Adrenal gland (tissue), 5 donors: ENCODE measurements at regions not wholly inside any gene's neighbourhood (a gene's known extent, or its start where the extent isn't known, plus 50 kb on each side); places are given as distances from the start of the nearest gene placed in this dataset.

Source experiments
- CTCF ChIP-seq, 6 experiments: fragments of 450-650 bp in 4 of 6; fragments of 200-600 bp in 2 of 6; sonication (generic) in 1 of 6; IDR thresholded peaks; 1 replicate in 5 of 6; 2 replicates in 1 of 6; pipeline versions ENCODE4 v1.5.1 to v1.8.0; 2016 to 2021; ENCODE audit warnings: antibody characterized with exemption in 6 of 6, mild to moderate bottlenecking in 2 of 6, moderate library complexity in 1 of 6
- POLR2A ChIP-seq, 2 donors: fragments of 450-650 bp; IDR thresholded peaks; one replicate each; pipeline ENCODE4 v1.6.1; 2017; ENCODE audit warnings: antibody characterized with exemption in 2 of 2, mild to moderate bottlenecking in 2 of 2, moderate library complexity in 1 of 2
- donor health status: DM: no; HTN: no; CAD: no.

- no peak for TF ChIP-seq CTCF (IDR thresholded peaks at IDR 0.05)
- no peak for TF ChIP-seq POLR2A (IDR thresholded peaks at IDR 0.05)
Observed at GRCh38 chr3:24832891-24833290, 338.2 kb upstream of the THRB start.
